ENCODE measurements at regions not wholly inside any gene's neighbourhood (a gene's known extent, or its start where the extent isn't known, plus 50 kb on each side); places are given as distances from the start of the nearest gene placed in this dataset.

GRCh38 chr2:146271131-146271831, 1573.5 kb upstream of the ACVR2A start:
- TF ChIP-seq EZH2phosphoT487 (IDR thresholded peaks at IDR 0.05; ENCODE audit: borderline replicate concordance, low read length) (no peak), CTCF (conservative IDR thresholded peaks at IDR 0.05; ENCODE audit: low read depth, low read length) (no peak), EZH2 (IDR thresholded peaks at IDR 0.05; ENCODE audit: low read length, unreplicated experiment) (no peak)

Measured in PC-3 (cell line).